ENCODE measurements at regions not wholly inside any gene's neighbourhood (a gene's known extent, or its start where the extent isn't known, plus 50 kb on each side); places are given as distances from the start of the nearest gene placed in this dataset.

DNA sequence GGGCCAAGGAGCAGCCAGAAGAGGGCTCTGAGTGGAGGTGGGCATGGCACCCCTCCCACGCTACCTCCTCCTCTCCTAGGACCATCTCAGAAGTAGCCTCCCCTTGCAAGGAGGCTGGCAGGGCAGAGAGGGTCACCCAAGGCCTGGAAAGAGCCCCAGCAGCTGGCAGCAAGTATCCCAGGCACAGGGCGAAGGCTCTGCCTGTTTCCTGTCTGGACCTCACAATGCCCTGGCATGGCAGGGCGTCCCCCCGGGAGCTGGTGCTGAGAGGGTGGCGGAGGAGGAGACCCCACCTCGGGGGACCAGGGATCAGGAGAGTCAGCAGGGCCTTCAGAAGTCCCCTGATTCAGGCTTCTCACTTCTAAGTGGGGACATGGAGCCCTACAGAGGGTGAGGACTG lies 66.2 kb upstream of the TAF1B start:
- TF ChIP-seq SUZ12 (IDR thresholded peaks at IDR 0.05; ENCODE audit: extremely low read depth, insufficient read depth, insufficient read length) (no peak), YY1 (IDR thresholded peaks at IDR 0.05; ENCODE audit: insufficient read depth, insufficient read length) (no peak)

Data from NT2/D1 (cell line).